Lung (tissue), 12 donors: ENCODE measurements at regions not wholly inside any gene's neighbourhood (a gene's known extent, or its start where the extent isn't known, plus 50 kb on each side); places are given as distances from the start of the nearest gene placed in this dataset. TPM values are rescaled to one million over a fixed set of nuclear protein-coding genes. Genes with fewer than 3 reads are reported as not detected.

Experiments used
- ATAC-seq: fragments of 200-7000 bp; cut with Tn5 transposase; one replicate; pipeline ENCODE4 v1.9.1; 2020; ENCODE audit warnings: moderate number of reproducible peaks; ENCODE audit not compliant: insufficient read depth, low FRiP score
- DNase-seq, 3 donors: peaks; one replicate each; pipeline ENCODE4 v3.0.0-alpha.2; 2013 to 2017
- H3K27ac ChIP-seq, 2 donors: one replicate each; pipeline ENCODE4 v1.5.1; 2013; ENCODE audit warnings: mild to moderate bottlenecking in 2 of 2, moderate library complexity in 2 of 2, control low read depth in 1 of 2, inconsistent platforms in 1 of 2, low read depth in 1 of 2, low read length in 1 of 2
- H3K27me3 ChIP-seq, 3 donors: one replicate each; pipeline ENCODE4 v1.5.1; 2013; ENCODE audit warnings: low read length in 2 of 3; ENCODE audit not compliant: control insufficient read depth in 3 of 3, insufficient read depth in 3 of 3
- H3K36me3 ChIP-seq, 4 donors: one replicate each; pipeline ENCODE4 v1.5.1; 2013; ENCODE audit warnings: low read length in 4 of 4, mild to moderate bottlenecking in 1 of 4, moderate library complexity in 1 of 4; ENCODE audit not compliant: control insufficient read depth in 4 of 4, insufficient read depth in 4 of 4
- H3K4me1 ChIP-seq, 5 donors: one replicate each; pipeline ENCODE4 v1.5.1; 2013; ENCODE audit warnings: low read length in 5 of 5, mild to moderate bottlenecking in 2 of 5, moderate library complexity in 1 of 5; ENCODE audit not compliant: control insufficient read depth in 5 of 5, insufficient read depth in 5 of 5
- H3K4me3 ChIP-seq: one replicate; pipeline ENCODE4 v1.5.1; 2013; ENCODE audit warnings: mild to moderate bottlenecking, control low read depth, moderate library complexity
- H3K9ac ChIP-seq, 2 donors: one replicate each; pipeline ENCODE4 v1.5.1; 2013; ENCODE audit warnings: low read length in 2 of 2, control low read depth in 1 of 2; ENCODE audit not compliant: insufficient read depth in 1 of 2
- H3K9me3 ChIP-seq, 4 donors: one replicate each; pipeline ENCODE4 v1.5.1; 2013; ENCODE audit warnings: low read length in 3 of 4, mild to moderate bottlenecking in 1 of 4, moderate library complexity in 1 of 4; ENCODE audit not compliant: control insufficient read depth in 4 of 4, insufficient read depth in 3 of 4
- CTCF ChIP-seq: IDR thresholded peaks from 2 replicates; pipeline ENCODE4 v1.5.1; 2012; ENCODE audit warnings: mild to moderate bottlenecking; ENCODE audit errors: control extremely low read depth, extremely low read depth
- WGBS, 2 donors: extraction: QIAGEN DNeasy Blood & Tissue Kit; methylation state at CpG; one replicate each; pipeline ENCODE4 v1.1.7; 2013; 5-methylcytosine and 5-hydroxymethylcytosine counted together
- small RNA-seq: library from RNA; depleted of rRNA; stranded (forward); fragments of <200 nt; gene quantifications from one replicate; pipeline ENCODE3, GENCODE V24; 2014; ENCODE audit warnings: low replicate concordance
- donor health status: control.
- donor health status: control.
- donor health status: Bipolar disorder and iron deficiency.
- donor health status: healthy.
- donor health status: DM: yes; HTN: yes; CAD: no.

DNA sequence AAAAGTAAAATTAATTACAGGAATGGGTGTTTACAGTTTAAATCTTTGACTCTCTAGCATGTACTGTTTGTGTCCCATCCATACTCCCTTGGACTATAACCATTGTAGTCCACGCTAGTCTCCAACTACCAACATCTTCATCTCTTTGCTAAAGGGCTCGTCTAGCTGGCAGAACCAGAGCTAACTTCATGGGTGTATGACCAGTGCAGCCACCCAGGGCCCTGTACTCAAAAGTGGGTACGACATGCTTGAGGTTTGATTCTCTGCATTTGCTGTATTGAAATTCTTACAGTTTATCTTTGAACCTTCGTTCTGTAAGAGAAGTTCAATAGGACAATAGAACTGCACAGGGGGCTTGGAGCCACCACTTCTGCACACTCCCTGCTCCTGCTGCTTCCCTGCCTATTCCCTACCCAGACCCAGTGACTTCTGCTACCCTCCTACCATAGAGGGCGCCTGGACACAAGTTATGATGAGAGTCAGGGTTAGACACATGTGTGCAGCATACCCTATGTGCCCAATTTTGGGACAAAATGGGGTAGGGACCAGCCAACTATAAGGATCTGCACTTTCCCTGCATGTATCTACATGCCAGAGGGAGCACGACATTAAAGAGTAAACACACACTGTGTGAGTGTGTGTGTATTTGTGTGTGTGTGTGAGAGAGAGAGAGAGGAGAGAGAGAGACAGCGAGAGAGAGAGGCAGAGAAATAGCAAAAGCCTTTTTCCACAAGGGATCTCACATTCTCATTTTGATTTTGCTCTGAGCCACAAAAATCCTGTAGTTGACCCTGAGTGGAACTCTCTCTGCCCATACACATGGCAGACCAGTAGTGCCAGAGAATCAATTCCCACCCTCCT, 59.0 kb upstream of the NECTIN3 start:
- H3K27ac ChIP-seq = no peak overlapping the region
- H3K9ac ChIP-seq = no peak overlapping the region
- no peaks in the 10 kb centered on the region for H3K9me3 ChIP-seq
- DNase-seq (no peak), ATAC-seq (no peak)
- no peak for TF ChIP-seq CTCF
- 70 to 73% methylated on average over 6 of the region's 7 CpGs for WGBS, 2 donors
- H3K4me1 ChIP-seq = peaks cover 0 to 13% (median 2%) of the 10 kb centered on the region in 5 donors
- no peak overlapping the region for H3K4me3 ChIP-seq
- H3K27me3 ChIP-seq = no peaks in the 10 kb centered on the region
- H3K36me3 ChIP-seq = no peaks in the 10 kb centered on the region

Small RNA genes in the stretch of these regions (small RNA-seq; reads per million reads assigned to genes)
- not detected for gene AC078918.1
- not detected for gene MIR4445
- gene RF00019 = not detected
- not detected for gene RNU6ATAC15P
